T-helper 2 cell treated with Interferon-gamma antibody and Interleukin-4, amounts not matched to agents 5 μg/mL and 100 μg/mL, for 36 hours (primary cell): ENCODE measurements at regions not wholly inside any gene's neighbourhood (a gene's known extent, or its start where the extent isn't known, plus 50 kb on each side); places are given as distances from the start of the nearest gene placed in this dataset.

Source experiments
- DNase-seq: peaks from one replicate; pipeline ENCODE4 v3.0.0; 2021; ENCODE audit warnings: low spot score
- H3K27ac Mint-ChIP-seq: one replicate; pipeline ENCODE4 v1.8.0; 2021; ENCODE audit warnings: mild to moderate bottlenecking, mixed read lengths
- H3K27me3 Mint-ChIP-seq: one replicate; pipeline ENCODE4 v1.8.0; 2021; ENCODE audit warnings: low read depth, mixed read lengths
- H3K36me3 Mint-ChIP-seq: one replicate; pipeline ENCODE4 v1.8.0; 2021; ENCODE audit warnings: low read depth, mixed read lengths
- H3K4me1 Mint-ChIP-seq: one replicate; pipeline ENCODE4 v1.8.0; 2021; ENCODE audit warnings: low read depth, mixed read lengths
- H3K4me3 Mint-ChIP-seq: one replicate; pipeline ENCODE4 v1.8.0; 2022; ENCODE audit warnings: mild to moderate bottlenecking, moderate library complexity, mixed read lengths
- H3K9me3 Mint-ChIP-seq: one replicate; pipeline ENCODE4 v1.8.0; 2021; ENCODE audit warnings: mixed read lengths

DNA sequence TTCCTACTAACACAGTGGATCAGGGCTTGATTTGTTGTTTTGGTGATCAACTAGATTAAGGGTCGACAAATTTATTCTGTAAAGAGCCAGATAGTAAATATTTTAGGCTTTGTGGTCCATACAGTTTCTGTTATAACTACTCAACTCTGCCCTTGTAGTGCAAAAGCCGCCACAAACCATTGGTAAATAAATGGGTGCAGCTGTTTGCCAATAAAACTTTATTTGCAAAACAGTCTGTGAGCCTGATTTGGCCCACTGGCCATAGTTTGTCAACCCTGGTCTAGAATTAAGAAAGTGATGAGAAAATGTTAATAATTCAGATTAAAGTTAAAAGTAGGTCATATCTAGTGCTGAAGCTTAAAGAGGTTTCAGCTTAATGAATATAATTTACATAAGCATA lies 84.0 kb upstream of the TRIM2 start:
- no peak overlapping the region for H3K4me3 Mint-ChIP-seq
- H3K4me1 Mint-ChIP-seq = peaks cover 12% of the 10 kb centered on the region
- DNase-seq = no peak
- no peaks in the 10 kb centered on the region for H3K9me3 Mint-ChIP-seq
- H3K36me3 Mint-ChIP-seq = no peaks in the 10 kb centered on the region
- no peak overlapping the region for H3K27ac Mint-ChIP-seq
- H3K27me3 Mint-ChIP-seq = peaks cover 13% of the 10 kb centered on the region

DNA sequence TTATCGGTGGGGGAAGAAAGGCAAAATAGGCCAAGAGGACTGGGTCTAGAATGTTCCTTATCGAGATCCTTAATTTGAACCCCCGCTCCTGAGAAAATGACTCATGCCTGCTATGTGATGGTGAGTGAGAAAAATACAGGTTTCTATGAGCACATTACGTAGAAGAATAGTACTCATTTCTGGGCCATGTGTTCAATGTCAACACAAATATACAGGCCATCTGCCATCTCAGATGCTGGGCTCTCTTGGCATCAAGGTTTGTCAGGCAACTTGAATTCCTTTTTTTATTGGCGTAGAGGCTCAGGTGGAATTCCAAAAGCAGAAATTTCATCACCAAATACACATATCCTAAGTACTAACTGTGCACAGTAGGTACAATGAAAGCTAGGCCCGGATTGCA lies 81.4 kb upstream of the TRIM2 start:
- Mint-ChIP-seq H3K27ac (no peak overlapping the region), H3K9me3 (no peaks in the 10 kb centered on the region), H3K27me3 (peaks cover 20% of the 10 kb centered on the region), H3K4me3 (no peak overlapping the region), H3K36me3 (no peaks in the 10 kb centered on the region), H3K4me1 (no peaks in the 10 kb centered on the region)
- no peak for DNase-seq

DNA sequence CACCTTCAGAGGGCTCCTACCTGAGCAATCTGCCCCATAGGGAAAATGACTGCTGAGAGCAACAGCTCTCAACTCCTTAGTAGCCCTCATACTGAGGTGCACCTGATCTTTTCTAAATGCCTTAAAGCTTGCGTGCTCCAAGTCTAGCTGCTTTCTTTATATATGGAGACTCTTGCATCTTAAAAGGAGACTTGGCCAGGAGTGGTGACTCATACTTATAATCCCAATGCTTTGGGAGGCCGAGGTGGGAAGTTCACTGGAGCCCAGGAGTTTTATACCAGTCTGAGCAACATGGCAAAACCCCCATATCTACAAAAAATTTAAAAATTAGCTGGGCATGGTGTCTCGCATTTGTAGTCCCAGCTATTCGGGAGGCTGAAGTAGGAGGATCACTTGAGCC lies 78.1 kb upstream of the TRIM2 start:
- H3K4me3 Mint-ChIP-seq = no peak overlapping the region
- no peak overlapping the region for H3K27ac Mint-ChIP-seq
- no peaks in the 10 kb centered on the region for H3K9me3 Mint-ChIP-seq
- H3K4me1 Mint-ChIP-seq = no peaks in the 10 kb centered on the region
- peaks cover 14% of the 10 kb centered on the region for H3K27me3 Mint-ChIP-seq
- H3K36me3 Mint-ChIP-seq = no peaks in the 10 kb centered on the region
- no peak for DNase-seq

DNA sequence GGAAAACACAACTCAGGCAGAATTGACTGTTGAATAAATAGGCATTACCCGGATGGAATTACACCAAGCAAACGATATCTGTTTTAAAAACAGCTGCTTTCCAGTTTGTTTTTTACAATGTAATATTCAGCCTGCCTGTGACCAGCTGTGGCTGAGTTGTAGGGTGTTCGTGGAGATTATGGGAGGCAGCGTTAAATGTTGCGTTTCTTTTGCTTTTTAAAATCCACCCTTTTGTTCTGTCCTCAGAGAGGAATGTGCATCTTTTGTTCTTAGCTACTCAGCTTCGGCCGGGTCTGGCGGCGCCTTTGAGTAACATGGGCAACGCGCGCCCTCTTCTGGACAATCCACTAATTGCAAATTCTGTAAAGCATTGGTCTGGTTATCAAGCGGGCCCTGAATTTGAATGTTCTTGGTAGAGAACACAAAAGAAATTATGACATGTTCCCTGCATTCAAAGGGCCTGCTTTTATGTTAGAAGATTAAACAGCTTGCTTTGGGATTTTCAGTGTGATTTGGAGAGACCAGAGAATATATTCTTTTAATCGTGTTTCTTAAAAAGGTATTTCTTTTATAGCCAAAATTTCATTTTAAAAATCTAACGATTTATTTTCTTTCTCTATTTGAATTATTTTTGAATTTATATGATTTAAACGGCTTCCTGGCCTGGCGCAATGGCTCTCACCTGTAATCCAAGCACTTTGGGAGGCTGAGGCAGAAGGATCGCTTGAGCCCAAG lies 76.3 kb upstream of the TRIM2 start:
- H3K27ac Mint-ChIP-seq = no peak overlapping the region
- no peaks in the 10 kb centered on the region for H3K4me1 Mint-ChIP-seq
- H3K9me3 Mint-ChIP-seq = no peaks in the 10 kb centered on the region
- H3K4me3 Mint-ChIP-seq = no peak overlapping the region
- H3K36me3 Mint-ChIP-seq = no peaks in the 10 kb centered on the region
- peak; percentile 67 for DNase-seq
- H3K27me3 Mint-ChIP-seq = peaks cover 18% of the 10 kb centered on the region

DNA sequence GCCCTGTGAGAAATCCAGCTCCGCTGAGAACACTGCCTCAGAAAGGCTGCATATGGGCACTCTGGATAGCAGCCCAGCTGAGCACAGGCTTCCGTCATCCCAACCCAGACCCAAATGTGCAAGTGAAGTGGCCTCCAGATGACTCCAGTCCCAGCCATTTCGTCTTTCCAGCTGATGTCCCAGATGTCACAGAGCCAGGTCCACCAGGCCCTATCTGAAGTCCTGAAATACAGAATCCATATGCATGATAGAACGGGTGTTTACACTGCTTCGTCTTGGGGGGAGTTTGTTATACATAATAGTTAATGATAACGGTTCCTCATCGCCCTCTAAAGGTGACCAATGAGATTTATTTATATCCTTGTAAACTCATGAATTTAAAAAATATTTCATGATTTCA lies 72.6 kb upstream of the TRIM2 start:
- Mint-ChIP-seq H3K4me3 (no peak overlapping the region), H3K4me1 (peaks cover 15% of the 10 kb centered on the region), H3K36me3 (no peaks in the 10 kb centered on the region)

DNA sequence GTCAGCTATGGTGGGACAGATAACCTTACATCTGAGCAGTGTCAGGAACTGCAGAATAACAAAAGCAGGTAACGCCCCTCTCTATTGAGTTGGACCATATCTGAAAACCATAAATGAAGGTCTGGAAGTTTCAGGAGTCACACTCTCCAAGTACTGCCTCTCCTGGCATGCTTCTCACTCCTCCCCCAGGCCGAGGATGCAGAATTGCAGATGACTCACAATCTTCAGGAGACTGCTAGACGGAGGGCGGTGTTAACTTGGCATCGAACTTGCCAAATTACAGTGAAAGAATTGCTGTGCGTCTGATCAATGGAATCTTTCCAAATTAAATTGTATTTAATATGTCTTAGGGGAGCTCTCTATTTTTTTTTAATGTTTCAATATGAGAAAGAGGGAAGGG lies 67.1 kb upstream of the TRIM2 start:
- peaks cover 23% of the 10 kb centered on the region for H3K27me3 Mint-ChIP-seq
- H3K4me3 Mint-ChIP-seq = no peak overlapping the region
- no peak for DNase-seq
- no peaks in the 10 kb centered on the region for H3K36me3 Mint-ChIP-seq
- H3K4me1 Mint-ChIP-seq = peaks cover 15% of the 10 kb centered on the region
- H3K9me3 Mint-ChIP-seq = no peaks in the 10 kb centered on the region
- H3K27ac Mint-ChIP-seq = no peak overlapping the region

More for the DNA sequence above, 72.6 kb upstream of the TRIM2 start:
- Mint-ChIP-seq H3K9me3 (no peaks in the 10 kb centered on the region), H3K27ac (no peak overlapping the region), H3K27me3 (peaks cover 23% of the 10 kb centered on the region)
- no peak for DNase-seq

DNA sequence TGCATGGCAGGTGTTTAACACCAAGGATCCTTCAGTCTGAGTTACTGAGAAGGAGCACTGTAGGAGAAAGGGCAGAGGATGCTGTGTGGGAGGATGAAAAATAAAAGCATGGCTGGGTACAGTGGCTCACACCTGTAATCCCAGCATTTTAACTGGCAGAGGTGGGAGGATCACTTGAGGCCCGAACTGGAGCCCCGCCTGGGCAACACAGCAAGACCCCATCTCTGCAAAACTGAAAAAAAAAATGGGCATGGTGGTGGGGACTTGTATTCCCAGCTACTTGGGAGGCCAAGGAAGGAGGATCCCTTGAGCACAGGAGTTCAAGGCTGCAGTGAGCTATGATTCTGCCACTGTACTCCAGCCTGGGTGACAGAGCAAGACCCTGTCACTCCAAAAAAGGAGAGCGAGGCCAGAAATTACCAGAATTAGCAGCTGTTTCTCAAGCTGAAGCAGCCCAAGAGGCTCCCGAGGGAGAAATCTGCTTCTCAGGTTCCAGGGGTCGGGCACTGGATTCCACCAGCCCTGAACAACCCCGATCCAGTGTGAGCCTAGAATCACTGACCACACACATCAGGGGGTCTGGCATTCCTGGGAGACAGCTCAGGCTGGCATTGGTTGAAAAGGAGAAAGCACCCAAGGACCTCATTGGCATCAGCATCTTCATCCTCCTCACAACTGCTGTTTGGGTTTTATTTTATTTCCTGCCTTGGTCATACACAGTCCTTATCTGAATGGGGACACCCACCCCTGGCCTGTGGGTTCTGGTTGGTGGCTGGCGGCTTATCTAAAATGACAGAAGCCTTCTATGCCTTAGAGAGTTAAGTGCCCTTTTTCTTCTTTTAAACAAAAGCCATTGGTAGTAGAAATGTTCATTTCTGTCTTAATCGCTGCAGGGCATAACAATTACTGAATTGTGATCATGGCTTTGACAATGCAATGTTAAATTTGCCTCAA lies 66.3 kb upstream of the TRIM2 start:
- DNase-seq = no peak
- Mint-ChIP-seq H3K4me3 (no peak overlapping the region), H3K4me1 (peaks cover 15% of the 10 kb centered on the region), H3K27me3 (peaks cover 26% of the 10 kb centered on the region), H3K27ac (no peak overlapping the region), H3K36me3 (no peaks in the 10 kb centered on the region), H3K9me3 (no peaks in the 10 kb centered on the region)

DNA sequence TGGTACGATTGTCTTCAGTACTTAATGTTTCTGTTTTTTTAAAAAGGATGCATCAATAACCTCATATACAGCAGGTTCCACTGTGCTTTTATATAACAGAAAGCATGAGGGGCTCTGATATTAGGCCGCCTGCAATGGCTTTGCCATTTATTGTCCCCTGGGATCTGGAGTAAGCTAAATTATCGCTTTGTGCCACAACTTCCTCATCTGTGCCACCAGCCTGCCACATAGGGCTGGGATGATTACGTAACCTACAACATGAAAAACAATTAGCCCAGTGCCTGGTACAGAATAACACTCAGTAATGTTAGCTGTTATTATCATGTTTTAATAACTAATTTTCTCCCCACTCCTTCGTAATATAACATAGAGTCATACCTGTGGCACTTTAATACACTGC lies 65.5 kb upstream of the TRIM2 start:
- Mint-ChIP-seq H3K4me1 (peaks cover 12% of the 10 kb centered on the region), H3K9me3 (no peaks in the 10 kb centered on the region), H3K36me3 (no peaks in the 10 kb centered on the region), H3K4me3 (no peak overlapping the region), H3K27me3 (peaks cover 27% of the 10 kb centered on the region), H3K27ac (no peak overlapping the region)
- DNase-seq = no peak

DNA sequence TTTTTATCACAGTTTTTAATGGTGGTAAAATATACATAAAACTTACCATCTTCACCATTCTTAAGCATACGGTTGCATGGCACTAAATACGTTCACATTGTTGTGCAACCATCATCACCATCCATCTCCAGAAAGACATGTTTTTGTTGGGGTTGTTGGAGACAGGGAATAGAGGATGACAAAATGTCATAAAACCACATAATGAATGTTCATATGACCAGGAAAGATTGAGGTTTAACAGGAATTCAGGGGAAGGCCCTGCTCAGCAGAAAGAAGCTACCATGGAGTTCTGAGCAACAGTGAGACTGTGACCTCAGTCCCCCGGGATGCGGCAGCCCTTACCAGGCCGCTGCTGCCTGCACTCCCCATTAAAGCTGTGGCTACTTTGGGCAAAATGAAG lies 63.9 kb upstream of the TRIM2 start:
- Mint-ChIP-seq H3K27ac (no peak overlapping the region), H3K4me1 (peaks cover under 1% of the 10 kb centered on the region)
- no peak for DNase-seq

DNA sequence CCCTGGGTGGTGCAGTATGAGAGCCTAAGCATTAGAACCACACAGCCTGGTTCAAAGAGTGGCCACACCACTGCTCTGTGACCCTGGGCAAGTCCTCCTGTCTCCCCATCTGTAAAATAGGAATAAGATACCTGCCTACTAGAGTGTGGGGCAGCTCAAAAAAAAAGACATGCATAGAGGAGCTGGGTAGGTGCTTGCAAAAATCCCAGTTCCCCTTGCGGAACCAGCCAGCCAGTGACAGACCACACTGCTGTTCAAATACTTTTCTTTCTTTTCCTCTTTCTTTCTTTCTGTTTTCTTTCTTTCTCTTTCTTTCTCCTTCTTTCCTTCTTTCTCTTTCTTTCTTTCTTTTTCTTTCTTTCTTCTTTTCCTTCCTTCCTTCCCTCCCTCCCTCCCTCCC lies 63.0 kb upstream of the TRIM2 start:
- H3K4me3 Mint-ChIP-seq = no peak overlapping the region
- H3K9me3 Mint-ChIP-seq = no peaks in the 10 kb centered on the region

More for the DNA sequence above, 63.9 kb upstream of the TRIM2 start:
- Mint-ChIP-seq H3K27me3 (peaks cover 27% of the 10 kb centered on the region), H3K4me3 (no peak overlapping the region), H3K36me3 (no peaks in the 10 kb centered on the region), H3K9me3 (no peaks in the 10 kb centered on the region)

DNA sequence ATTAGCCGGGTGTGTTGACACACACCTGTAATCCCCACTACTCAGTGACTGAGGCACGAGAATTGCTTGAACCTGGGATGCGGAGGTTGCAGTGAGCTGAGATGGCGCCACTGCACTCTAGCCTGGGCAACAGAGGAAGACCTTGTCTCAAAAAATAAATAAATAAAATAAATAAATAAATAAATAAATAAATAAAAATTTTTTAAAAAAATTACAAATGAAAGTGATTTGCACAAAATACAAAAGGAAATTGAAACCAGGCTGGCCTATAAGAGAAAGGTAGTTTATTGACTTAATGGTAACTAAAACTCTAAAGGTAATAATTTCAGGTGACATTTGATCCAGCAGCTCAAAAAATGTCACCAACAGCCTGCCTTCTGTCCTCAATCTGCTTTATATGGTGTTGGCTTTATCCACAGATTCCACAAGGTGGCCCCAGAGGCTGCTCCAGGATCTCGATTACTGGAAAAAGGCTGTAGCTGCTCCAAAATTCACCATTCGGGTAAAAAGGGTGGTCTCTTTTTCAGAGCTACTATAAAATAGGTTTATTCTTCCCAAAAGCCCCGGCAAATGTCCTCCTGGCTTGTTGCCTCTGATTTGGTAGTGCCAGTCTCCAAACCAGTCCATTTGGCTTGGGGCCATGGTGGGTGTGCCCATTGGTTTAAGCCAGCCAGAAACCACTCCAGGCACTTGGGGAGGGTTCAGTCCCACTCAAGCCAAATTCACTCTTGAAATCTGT lies 61.4 kb upstream of the TRIM2 start:
- DNase-seq = peak; percentile 28
- Mint-ChIP-seq H3K9me3 (no peaks in the 10 kb centered on the region), H3K27me3 (peaks cover 21% of the 10 kb centered on the region), H3K4me3 (no peak overlapping the region), H3K27ac (no peak overlapping the region), H3K36me3 (no peaks in the 10 kb centered on the region), H3K4me1 (no peaks in the 10 kb centered on the region)

More for the DNA sequence above, 63.0 kb upstream of the TRIM2 start:
- no peak for DNase-seq
- H3K36me3 Mint-ChIP-seq = no peaks in the 10 kb centered on the region
- H3K27me3 Mint-ChIP-seq = peaks cover 25% of the 10 kb centered on the region
- no peak overlapping the region for H3K27ac Mint-ChIP-seq
- no peaks in the 10 kb centered on the region for H3K4me1 Mint-ChIP-seq

DNA sequence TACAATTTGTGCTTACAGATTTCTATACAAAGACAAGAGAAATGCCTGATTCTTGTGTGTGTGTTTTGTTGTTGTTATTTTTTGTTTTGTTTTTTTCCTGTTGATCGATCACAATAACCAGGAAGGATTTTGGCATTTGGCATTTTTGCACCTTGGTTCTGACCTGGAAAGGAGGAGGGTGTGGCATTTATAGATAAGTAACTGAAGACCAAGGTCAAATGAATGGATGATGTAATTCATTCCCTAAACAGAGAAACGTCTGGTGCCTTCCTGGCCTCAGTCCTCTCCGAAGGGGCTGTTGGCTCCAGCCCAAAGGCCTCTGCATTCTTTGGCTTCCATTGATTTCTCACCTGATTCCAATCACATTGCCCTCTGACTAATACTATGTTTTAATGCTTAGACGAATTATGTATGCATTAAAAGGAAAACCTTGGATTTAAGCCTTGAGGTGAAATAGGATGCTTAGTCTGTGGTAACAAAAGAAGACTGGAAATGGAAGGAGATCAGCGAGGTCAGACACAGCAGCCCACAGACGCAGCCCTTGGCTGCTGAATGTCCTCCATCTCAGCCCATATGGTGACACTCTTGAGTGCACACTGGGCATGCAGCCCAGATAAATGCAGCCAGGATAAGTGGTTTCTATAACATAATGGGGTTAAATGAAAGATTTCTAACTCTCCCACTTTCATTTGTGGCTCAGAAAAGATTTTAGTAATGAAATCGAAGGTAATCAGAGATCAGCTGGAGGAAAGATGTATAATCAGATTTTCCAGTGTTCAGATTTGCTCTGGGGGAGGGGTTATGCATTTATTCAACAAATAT lies 60.5 kb upstream of the TRIM2 start:
- no peak overlapping the region for H3K27ac Mint-ChIP-seq
- H3K36me3 Mint-ChIP-seq = no peaks in the 10 kb centered on the region
- H3K27me3 Mint-ChIP-seq = peaks cover 25% of the 10 kb centered on the region
- no peaks in the 10 kb centered on the region for H3K4me1 Mint-ChIP-seq
- no peak for DNase-seq
- no peaks in the 10 kb centered on the region for H3K9me3 Mint-ChIP-seq
- H3K4me3 Mint-ChIP-seq = no peak overlapping the region

DNA sequence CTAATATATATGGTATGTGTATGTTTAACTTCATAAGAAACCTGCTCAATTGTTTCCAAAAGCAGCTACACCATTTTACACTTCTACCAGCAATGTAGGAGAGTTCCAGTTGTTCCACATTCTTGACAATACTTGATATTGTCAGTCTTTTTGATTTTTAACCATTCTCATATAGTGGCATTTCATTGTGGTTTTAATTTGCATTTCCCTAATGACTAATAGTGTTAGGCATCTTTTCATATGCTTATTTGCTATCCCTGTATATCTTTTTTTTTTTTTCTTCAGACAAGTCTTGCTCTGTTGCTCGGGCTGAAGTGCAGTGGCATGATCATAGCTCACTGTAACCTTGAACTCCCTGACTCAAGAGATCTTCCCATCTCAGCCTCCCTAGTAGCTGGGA lies 58.2 kb upstream of the TRIM2 start:
- no peaks in the 10 kb centered on the region for H3K9me3 Mint-ChIP-seq
- peaks cover 39% of the 10 kb centered on the region for H3K27me3 Mint-ChIP-seq
- no peak overlapping the region for H3K4me3 Mint-ChIP-seq
- no peaks in the 10 kb centered on the region for H3K36me3 Mint-ChIP-seq
- H3K27ac Mint-ChIP-seq = no peak overlapping the region
- DNase-seq = no peak
- H3K4me1 Mint-ChIP-seq = no peaks in the 10 kb centered on the region
